ENCODE measurements at regions not wholly inside any gene's neighbourhood (a gene's known extent, or its start where the extent isn't known, plus 50 kb on each side); places are given as distances from the start of the nearest gene placed in this dataset.
"Not testable (repeated sequence)": the region's sequence is repeated elsewhere in the genome, so short reads cannot be mapped to it uniquely, and the experiment has no call there.

- in situ Hi-C loops (cut with HindIII; ENCODE audit: low pct_unique_long_range_greater_than_20kb, low sequenced_read_pairs) = no loop called here
- no peak for DNase-seq (ENCODE audit: low read depth in 1 of 2, low spot score in 1 of 2)
- no peak for TF ChIP-seq JUND (IDR thresholded peaks at IDR 0.05; ENCODE audit: low read depth)
Observed at GRCh38 chr2:188022389-188022788, 269.3 kb upstream of the GULP1 start.

DNA sequence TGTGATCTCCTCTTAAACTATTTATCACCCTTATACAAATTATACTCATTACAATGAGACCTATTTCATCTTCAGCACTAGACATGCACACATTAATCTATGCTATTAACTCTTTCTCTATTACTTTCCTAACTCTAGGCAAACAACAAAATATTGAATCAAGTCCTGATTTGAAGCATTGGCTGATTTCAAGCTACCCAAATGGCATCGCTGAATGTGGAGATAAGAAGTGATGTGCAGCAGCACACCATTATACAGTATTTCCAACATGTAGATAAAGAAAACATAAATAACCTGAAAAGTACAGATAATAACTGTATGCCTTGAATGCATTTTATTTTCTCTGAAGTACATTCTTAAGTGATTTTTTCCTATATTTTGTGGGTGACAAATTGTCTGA, 268.6 kb upstream of the GULP1 start:
- no peak for DNase-seq (ENCODE audit: low read depth in 1 of 2, low spot score in 1 of 2)
- in situ Hi-C loops (cut with HindIII; ENCODE audit: low pct_unique_long_range_greater_than_20kb, low sequenced_read_pairs) = no loop called here
- no peak for TF ChIP-seq JUND (IDR thresholded peaks at IDR 0.05; ENCODE audit: low read depth)

DNA sequence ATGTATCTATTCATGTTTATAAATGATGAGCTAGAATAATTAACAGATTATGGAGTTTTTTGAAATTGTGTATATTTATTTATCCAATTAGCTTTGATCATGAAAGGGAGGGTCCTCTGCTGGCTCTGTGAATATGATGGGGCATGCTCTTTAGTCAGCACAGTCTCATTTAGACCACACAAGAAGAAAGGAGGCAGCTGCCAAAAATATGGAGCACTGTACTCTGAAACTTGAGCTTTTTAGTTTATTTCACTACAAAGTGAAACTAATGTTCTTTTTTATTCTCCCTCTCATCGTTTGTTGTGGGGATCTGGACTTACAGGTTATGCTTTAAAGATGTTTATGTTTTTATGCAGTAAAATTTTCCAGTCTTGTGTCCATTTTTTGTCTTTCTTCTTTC, 266.9 kb upstream of the GULP1 start:
- TF ChIP-seq JUND (IDR thresholded peaks at IDR 0.05; ENCODE audit: low read depth) = no peak
- no peak for DNase-seq (ENCODE audit: low read depth in 1 of 2, low spot score in 1 of 2)

DNA sequence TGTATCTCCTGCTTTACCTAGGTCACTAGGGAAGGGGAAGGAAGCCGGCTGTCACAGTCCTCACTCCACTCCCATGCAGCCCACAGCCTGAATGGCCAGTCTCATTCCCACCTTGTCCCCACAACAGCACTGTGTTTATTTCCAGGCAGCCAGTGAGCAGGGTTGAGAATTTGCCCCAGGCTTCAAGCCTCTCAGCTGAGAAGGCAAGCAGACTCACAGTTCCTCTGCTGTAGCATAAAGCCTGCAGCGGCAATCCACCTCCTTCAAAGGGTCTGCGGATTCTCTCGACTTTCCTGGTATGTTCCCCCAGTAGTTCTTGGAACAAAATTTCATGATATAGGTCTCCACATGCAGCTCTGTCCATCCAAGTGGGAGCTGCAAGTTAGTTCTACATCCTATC, 262.9 kb upstream of the GULP1 start:
- no peak for TF ChIP-seq JUND (IDR thresholded peaks at IDR 0.05; ENCODE audit: low read depth)
- in situ Hi-C loops (cut with HindIII; ENCODE audit: low pct_unique_long_range_greater_than_20kb, low sequenced_read_pairs) = no loop called here
- DNase-seq (ENCODE audit: low read depth in 1 of 2, low spot score in 1 of 2) = no peak

More for the DNA sequence above, 266.9 kb upstream of the GULP1 start:
- in situ Hi-C loops (cut with HindIII; ENCODE audit: low pct_unique_long_range_greater_than_20kb, low sequenced_read_pairs) = no loop called here

DNA sequence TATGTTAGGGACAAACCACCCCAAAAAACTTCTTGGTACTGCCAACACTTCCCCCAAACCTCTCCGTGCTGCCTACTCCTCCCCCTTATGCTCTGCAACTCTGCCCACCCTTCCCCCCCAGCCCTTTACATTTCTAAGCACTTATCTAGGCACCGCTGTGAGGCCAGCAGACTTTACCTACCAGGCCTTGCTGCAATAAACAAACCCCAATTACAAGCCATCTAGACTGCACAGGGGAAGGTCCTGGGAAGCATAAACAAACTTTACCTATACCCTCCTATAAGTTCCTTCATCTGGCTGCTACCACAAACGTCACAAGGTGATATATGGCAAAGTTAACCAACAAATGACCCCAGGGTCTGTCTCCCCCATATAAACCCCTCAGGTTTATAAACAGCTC, 259.4 kb upstream of the GULP1 start:
- no peak for TF ChIP-seq JUND (IDR thresholded peaks at IDR 0.05; ENCODE audit: low read depth)
- DNase-seq (ENCODE audit: low read depth in 1 of 2, low spot score in 1 of 2) = no peak
- in situ Hi-C loops (cut with HindIII; ENCODE audit: low pct_unique_long_range_greater_than_20kb, low sequenced_read_pairs) = no loop called here

DNA sequence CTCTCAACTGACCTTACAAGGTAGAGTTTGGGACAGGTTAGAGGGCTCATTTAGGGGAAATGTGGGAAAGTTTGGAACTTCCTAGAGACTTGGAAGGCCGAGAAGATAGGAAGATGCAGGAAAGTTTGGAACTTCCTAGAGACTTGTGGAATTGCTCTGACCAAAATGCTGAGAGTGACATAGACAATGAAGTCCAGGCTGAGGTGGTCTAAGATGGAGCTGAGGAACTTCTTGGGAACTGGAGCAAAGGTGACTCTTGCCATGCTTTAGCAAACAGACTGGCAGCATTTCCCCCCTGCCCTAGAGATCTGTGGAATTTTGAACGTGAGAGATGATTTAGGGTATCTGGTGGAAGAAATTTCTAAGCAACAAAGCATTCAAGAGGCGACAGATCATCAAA, 258.9 kb upstream of the GULP1 start:
- no peak for TF ChIP-seq JUND (IDR thresholded peaks at IDR 0.05; ENCODE audit: low read depth)
- no peak for DNase-seq (ENCODE audit: low read depth in 1 of 2, low spot score in 1 of 2)
- in situ Hi-C loops (cut with HindIII; ENCODE audit: low pct_unique_long_range_greater_than_20kb, low sequenced_read_pairs) = no loop called here

DNA sequence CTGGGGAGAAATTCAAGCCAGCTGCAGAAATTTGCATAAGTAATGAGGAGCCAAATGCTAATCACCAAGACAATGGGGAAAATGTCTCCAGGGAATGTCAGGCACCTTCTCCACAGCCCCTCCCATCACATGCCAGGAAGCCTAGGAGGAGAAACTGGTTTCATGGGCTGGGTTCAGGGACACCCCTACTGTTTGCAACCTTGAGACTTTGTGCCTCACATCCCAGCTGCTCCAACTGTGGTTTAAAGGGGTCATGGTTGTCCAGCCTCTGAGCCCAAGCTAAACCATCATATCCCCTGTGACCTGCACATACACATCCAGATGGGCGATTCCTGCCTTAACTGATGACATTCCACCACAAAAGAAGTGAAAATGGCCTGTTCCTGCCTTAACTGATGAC, 258.4 kb upstream of the GULP1 start:
- DNase-seq (ENCODE audit: low read depth in 1 of 2, low spot score in 1 of 2); in situ Hi-C loops (cut with HindIII; ENCODE audit: low pct_unique_long_range_greater_than_20kb, low sequenced_read_pairs): not testable (repeated sequence)

- in situ Hi-C loops (cut with HindIII; ENCODE audit: low pct_unique_long_range_greater_than_20kb, low sequenced_read_pairs); DNase-seq (ENCODE audit: low read depth in 1 of 2, low spot score in 1 of 2): not testable (repeated sequence)
Observed at GRCh38 chr2:188034102-188034501, 257.6 kb upstream of the GULP1 start.

DNA sequence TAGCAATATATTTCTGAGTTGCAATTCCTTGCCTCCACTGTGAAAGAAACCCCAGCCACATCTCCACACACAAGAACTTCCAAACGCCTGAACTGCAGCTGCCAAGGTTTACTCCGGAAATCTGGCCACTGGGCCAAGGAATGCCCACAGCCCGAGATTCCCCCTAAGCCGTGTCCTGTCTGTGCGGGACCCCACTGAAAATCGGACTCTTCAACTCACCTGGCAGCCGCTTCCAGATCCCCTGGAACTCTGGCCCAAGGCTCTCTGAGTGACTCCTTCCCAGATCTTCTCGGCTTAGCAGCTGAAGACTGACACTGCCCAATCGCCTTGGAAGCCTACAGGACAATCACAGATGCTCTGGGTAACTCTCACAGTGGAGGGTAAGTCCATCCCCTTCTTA, 256.3 kb upstream of the GULP1 start:
- DNase-seq (ENCODE audit: low read depth in 1 of 2, low spot score in 1 of 2); in situ Hi-C loops (cut with HindIII; ENCODE audit: low pct_unique_long_range_greater_than_20kb, low sequenced_read_pairs): not testable (repeated sequence)

DNA sequence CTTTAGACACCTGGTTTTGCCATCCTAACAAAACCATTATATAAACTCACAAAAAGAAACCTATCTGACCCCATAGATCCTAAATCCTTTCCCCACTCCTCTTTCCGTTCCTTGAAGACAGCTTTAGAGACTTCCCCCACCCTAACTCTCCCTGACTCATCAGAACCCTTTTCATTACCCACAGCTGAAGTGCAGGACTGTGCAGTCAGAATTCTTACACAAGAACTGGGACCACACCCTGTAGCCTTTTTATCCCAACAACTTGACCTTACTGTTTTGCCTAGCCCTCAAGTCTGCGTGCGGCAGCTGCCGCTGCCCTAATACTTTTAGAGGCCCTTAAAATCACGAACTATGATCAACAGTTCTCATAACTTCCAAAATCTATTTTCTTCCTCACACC, 254.9 kb upstream of the GULP1 start:
- in situ Hi-C loops (cut with HindIII; ENCODE audit: low pct_unique_long_range_greater_than_20kb, low sequenced_read_pairs); DNase-seq (ENCODE audit: low read depth in 1 of 2, low spot score in 1 of 2): not testable (repeated sequence)

GRCh38 chr2:188039307-188039706, 252.4 kb upstream of the GULP1 start:
- no peak for DNase-seq (ENCODE audit: low read depth in 1 of 2, low spot score in 1 of 2)
- in situ Hi-C loops (cut with HindIII; ENCODE audit: low pct_unique_long_range_greater_than_20kb, low sequenced_read_pairs) = no loop called here
- TF ChIP-seq JUND (IDR thresholded peaks at IDR 0.05; ENCODE audit: low read depth) = no peak

GRCh38 chr2:188042412-188042811, 249.3 kb upstream of the GULP1 start:
- DNase-seq (ENCODE audit: low read depth in 1 of 2, low spot score in 1 of 2) = no peak
- in situ Hi-C loops (cut with HindIII; ENCODE audit: low pct_unique_long_range_greater_than_20kb, low sequenced_read_pairs) = no loop called here
- TF ChIP-seq JUND (IDR thresholded peaks at IDR 0.05; ENCODE audit: low read depth) = no peak

DNA sequence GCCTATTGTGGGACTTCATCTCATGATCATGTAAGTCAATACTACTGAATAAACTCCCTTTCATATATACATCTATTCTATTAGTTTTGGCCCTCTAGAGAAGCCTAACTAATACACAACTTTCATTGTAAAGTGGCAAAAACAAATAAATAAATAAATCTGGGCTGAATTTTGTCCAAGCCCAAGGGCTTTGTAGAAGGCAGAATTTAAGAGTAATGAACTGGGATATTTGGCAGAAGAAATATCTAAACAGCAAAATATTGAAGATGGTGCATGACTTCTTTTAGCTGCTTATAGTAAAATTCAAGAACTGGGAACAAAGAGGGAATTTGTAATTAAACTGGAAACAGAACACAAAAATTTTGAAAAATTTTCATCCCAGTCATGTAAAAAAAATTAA, 246.7 kb upstream of the GULP1 start:
- in situ Hi-C loops (cut with HindIII; ENCODE audit: low pct_unique_long_range_greater_than_20kb, low sequenced_read_pairs) = no loop called here

DNA sequence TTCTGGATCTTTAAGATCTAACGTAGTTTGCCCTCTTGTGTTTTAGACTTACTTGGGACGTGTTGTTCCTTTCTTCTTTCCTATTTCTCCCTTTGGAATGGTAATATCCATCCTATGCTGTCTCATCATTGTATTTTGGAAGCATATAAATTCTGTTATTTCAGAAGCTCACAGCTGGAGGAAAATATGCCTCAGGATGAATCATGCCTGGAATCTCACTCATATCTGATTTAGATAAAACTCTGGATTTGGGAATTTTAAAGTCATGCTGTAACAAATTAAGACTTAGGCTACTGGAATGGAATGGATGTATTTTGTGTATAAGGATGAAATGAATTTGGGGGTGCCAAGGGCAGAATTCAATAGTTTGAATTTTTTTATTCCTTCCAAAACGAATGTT, 245.2 kb upstream of the GULP1 start:
- TF ChIP-seq JUND (IDR thresholded peaks at IDR 0.05; ENCODE audit: low read depth) = no peak
- in situ Hi-C loops (cut with HindIII; ENCODE audit: low pct_unique_long_range_greater_than_20kb, low sequenced_read_pairs) = no loop called here
- no peak for DNase-seq (ENCODE audit: low read depth in 1 of 2, low spot score in 1 of 2)

More for the DNA sequence above, 246.7 kb upstream of the GULP1 start:
- TF ChIP-seq JUND (IDR thresholded peaks at IDR 0.05; ENCODE audit: low read depth) = no peak
- DNase-seq (ENCODE audit: low read depth in 1 of 2, low spot score in 1 of 2) = no peak

DNA sequence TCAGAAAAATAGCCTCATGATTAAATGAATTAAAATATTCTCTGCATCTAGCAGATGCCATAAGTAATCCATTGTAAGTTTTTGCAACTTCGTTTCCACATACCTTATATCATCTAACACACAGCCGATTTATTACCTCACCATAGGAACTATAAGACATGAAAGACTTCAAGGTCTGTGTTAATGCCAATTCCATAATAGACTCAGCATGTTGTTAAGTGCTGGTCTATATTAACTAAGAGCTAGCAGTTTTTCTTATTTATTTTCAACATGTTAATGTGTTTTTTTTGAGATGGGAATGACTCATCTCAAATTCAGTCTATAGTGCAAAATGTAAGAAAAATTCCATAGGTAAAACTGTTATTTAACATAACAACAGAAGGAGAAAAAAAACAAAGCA, 243.9 kb upstream of the GULP1 start:
- TF ChIP-seq JUND (IDR thresholded peaks at IDR 0.05; ENCODE audit: low read depth) = no peak
- no peak for DNase-seq (ENCODE audit: low read depth in 1 of 2, low spot score in 1 of 2)
- in situ Hi-C loops (cut with HindIII; ENCODE audit: low pct_unique_long_range_greater_than_20kb, low sequenced_read_pairs) = no loop called here

Data from T47D (cell line).